Adrenal gland (tissue), 5 donors: ENCODE measurements at regions not wholly inside any gene's neighbourhood (a gene's known extent, or its start where the extent isn't known, plus 50 kb on each side); places are given as distances from the start of the nearest gene placed in this dataset.

Source experiments
- POLR2A ChIP-seq, 2 donors: fragments of 450-650 bp; IDR thresholded peaks; one replicate each; pipeline ENCODE4 v1.6.1; 2017; ENCODE audit warnings: antibody characterized with exemption in 2 of 2, mild to moderate bottlenecking in 2 of 2, moderate library complexity in 1 of 2
- TF ChIP-seq, protein P1 (sequence below), 6 experiments: fragments of 450-650 bp in 4 of 6; fragments of 200-600 bp in 2 of 6; sonication (generic) in 1 of 6; IDR thresholded peaks; 1 replicate in 5 of 6; 2 replicates in 1 of 6; pipeline versions ENCODE4 v1.5.1 to v1.8.0; 2016 to 2021; ENCODE audit warnings: antibody characterized with exemption in 6 of 6, mild to moderate bottlenecking in 2 of 6, moderate library complexity in 1 of 6
- donor health status: DM: no; HTN: no; CAD: no.

DNA sequence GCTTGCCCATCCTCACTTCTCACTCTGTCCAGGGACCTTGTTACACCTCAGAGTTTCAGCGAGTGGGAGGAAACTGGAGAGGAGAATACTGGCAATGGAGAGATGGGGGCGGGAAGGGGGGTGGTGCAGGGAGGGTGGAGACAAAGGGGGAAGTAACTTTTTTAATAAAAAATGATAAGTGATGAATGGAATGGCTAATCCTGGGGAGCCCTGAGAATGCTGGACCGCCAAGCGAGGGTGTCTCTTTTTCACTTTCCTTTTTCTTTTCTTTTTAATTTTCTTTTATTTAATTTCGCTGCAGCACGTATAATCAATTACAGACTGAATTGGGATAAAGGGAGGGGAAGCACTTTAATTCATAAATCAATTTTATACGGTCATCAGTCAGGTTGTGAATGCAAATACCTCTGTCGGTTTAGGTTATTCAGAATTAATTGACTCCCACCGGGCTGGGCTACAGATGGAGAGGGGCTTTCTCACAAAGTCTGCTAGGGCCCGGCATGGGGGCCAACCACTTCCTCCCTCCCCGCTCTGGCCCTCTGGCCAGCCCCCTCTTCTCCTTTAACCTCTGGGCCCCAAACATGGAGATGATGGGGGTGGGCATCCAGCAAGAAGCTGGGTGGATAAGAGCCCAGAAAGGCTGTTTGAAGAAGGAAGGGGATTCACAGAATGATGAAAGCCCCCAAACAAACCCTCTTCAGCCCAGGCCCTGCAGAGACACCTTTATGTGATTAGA is 106.8 kb upstream of the BOC start:
- no peak for TF ChIP-seq POLR2A (IDR thresholded peaks at IDR 0.05)
- TF ChIP-seq, protein P1, sequence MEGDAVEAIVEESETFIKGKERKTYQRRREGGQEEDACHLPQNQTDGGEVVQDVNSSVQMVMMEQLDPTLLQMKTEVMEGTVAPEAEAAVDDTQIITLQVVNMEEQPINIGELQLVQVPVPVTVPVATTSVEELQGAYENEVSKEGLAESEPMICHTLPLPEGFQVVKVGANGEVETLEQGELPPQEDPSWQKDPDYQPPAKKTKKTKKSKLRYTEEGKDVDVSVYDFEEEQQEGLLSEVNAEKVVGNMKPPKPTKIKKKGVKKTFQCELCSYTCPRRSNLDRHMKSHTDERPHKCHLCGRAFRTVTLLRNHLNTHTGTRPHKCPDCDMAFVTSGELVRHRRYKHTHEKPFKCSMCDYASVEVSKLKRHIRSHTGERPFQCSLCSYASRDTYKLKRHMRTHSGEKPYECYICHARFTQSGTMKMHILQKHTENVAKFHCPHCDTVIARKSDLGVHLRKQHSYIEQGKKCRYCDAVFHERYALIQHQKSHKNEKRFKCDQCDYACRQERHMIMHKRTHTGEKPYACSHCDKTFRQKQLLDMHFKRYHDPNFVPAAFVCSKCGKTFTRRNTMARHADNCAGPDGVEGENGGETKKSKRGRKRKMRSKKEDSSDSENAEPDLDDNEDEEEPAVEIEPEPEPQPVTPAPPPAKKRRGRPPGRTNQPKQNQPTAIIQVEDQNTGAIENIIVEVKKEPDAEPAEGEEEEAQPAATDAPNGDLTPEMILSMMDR (IDR thresholded peaks at IDR 0.05), result no peak
